Prostate gland (tissue), 2 donors: ENCODE measurements at regions not wholly inside any gene's neighbourhood (a gene's known extent, or its start where the extent isn't known, plus 50 kb on each side); places are given as distances from the start of the nearest gene placed in this dataset.

Experiments used
- CTCF ChIP-seq, 4 experiments: fragments of 200-600 bp in 2 of 4; fragments of 450-650 bp in 2 of 4; sonication (generic) in 2 of 4; IDR thresholded peaks; 1 replicate in 3 of 4; 2 replicates in 1 of 4; pipeline ENCODE4 v1.5.1; 2016 to 2019; ENCODE audit warnings: antibody characterized with exemption in 4 of 4, mild to moderate bottlenecking in 2 of 4, moderate library complexity in 2 of 4
- POLR2A ChIP-seq: fragments of 450-650 bp; IDR thresholded peaks from one replicate; pipeline ENCODE4 v1.6.1; 2016; ENCODE audit warnings: antibody characterized with exemption, mild to moderate bottlenecking
- POLR2AphosphoS5 ChIP-seq: sonication (generic); formaldehyde crosslinking; IDR thresholded peaks from one replicate; pipeline ENCODE4 v1.6.1; 2017; ENCODE audit warnings: antibody characterized with exemption

GRCh38 chr7:53131697-53132096 lies 96.3 kb downstream of the POM121L12 start:
- TF ChIP-seq POLR2A (no peak), CTCF (IDR thresholded peaks at IDR 0.05) (no peak), POLR2AphosphoS5 (no peak)
